ENCODE measurements at regions not wholly inside any gene's neighbourhood (a gene's known extent, or its start where the extent isn't known, plus 50 kb on each side); places are given as distances from the start of the nearest gene placed in this dataset.

DNA sequence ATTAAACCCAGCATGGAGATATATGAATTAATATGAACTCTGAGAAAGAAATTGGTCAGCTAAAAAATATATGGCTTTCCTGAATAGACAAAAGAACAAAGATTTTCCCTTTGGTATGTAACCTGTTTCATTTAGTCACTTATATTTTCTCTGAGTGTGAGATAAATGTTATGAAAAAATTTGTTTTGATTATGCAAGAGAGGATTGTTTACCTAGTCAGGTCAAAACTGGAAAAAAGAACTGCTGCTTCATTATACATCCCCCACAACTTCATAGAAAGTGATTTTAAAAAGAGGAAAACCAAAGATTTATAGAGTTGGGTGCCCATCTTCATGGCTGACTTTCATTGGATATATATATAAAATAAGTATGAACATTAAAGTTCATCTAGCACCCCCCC lies 242.2 kb upstream of the FN1 start:
- Mint-ChIP-seq H3K4me1 (peaks cover 9% of the 10 kb centered on the region), H3K36me3 (ENCODE audit: low read depth) (no peaks in the 10 kb centered on the region), H3K4me3 (no peak overlapping the region), H3K27ac (no peak overlapping the region), H3K27me3 (no peaks in the 10 kb centered on the region)
- DNase-seq: no peak
- ATAC-seq: no peak
- H3K9me3 ChIP-seq (ENCODE audit: control insufficient read depth, low read length, poor library complexity, severe bottlenecking): no peaks in the 10 kb centered on the region

DNA sequence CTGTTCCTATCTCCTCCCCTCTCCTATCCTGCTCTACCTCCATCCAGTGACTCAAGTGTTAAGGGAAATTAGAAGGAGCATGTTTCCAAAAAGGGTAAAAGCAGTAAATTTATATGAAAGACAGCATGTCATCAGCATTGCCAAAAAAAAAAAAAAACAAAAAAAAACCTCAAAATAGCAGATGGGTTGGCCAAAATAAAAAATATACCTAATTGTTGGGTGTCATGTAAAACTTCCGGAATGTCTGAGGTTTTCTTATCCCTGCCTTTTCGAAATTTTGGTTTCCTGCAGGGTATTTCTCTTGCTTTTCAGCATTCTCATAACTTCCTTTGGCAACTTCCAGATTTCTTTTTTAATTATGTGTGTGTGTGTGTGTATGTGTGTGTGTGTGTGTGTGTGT lies 241.6 kb upstream of the FN1 start:
- DNase-seq: no peak
- no peaks in the 10 kb centered on the region for H3K36me3 Mint-ChIP-seq (ENCODE audit: low read depth)
- H3K4me1 Mint-ChIP-seq: peaks cover 9% of the 10 kb centered on the region
- H3K27me3 Mint-ChIP-seq: no peaks in the 10 kb centered on the region
- no peak for ATAC-seq
- H3K4me3 Mint-ChIP-seq: no peak overlapping the region
- H3K27ac Mint-ChIP-seq: no peak overlapping the region
- H3K9me3 ChIP-seq (ENCODE audit: control insufficient read depth, low read length, poor library complexity, severe bottlenecking): no peaks in the 10 kb centered on the region

DNA sequence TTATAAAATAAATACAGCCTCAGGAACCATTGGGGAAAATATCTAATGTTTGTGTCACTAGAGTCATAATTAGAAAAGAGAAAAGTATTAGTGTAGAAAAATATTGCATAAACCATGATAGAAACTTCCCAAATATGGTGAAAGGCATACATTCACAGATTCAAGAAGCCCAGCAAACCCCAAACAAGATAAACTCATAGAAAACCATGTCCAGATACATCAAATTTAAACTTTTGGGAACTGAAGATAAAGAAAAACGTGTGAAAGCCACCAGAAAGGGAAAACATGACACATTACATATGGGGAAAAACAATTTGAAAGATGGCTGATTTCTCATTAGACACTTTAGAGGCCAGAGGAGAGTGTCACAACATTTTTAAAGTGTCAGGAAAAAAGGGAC lies 236.5 kb upstream of the FN1 start:
- Mint-ChIP-seq H3K36me3 (ENCODE audit: low read depth) (no peaks in the 10 kb centered on the region), H3K4me3 (no peak overlapping the region), H3K4me1 (no peaks in the 10 kb centered on the region), H3K27ac (no peak overlapping the region), H3K27me3 (peaks cover 8% of the 10 kb centered on the region)
- H3K9me3 ChIP-seq (ENCODE audit: control insufficient read depth, low read length, poor library complexity, severe bottlenecking): no peaks in the 10 kb centered on the region
- ATAC-seq: no peak
- no peak for DNase-seq

- Mint-ChIP-seq H3K4me1 (no peaks in the 10 kb centered on the region), H3K36me3 (ENCODE audit: low read depth) (no peaks in the 10 kb centered on the region), H3K27ac (no peak overlapping the region), H3K27me3 (peaks cover 14% of the 10 kb centered on the region), H3K4me3 (no peak overlapping the region)
- ATAC-seq (no peak), DNase-seq (no peak)
- no peaks in the 10 kb centered on the region for H3K9me3 ChIP-seq (ENCODE audit: control insufficient read depth, low read length, poor library complexity, severe bottlenecking)
These were observed 235.8 kb upstream of the FN1 start for GRCh38 chr2:215671691-215672090.

GRCh38 chr2:215671244-215671643 lies 235.4 kb upstream of the FN1 start:
- no peaks in the 10 kb centered on the region for H3K9me3 ChIP-seq (ENCODE audit: control insufficient read depth, low read length, poor library complexity, severe bottlenecking)
- no peak overlapping the region for H3K27ac Mint-ChIP-seq
- ATAC-seq: no peak
- DNase-seq: no peak
- no peak overlapping the region for H3K4me3 Mint-ChIP-seq
- H3K36me3 Mint-ChIP-seq (ENCODE audit: low read depth): no peaks in the 10 kb centered on the region
- peaks cover 14% of the 10 kb centered on the region for H3K27me3 Mint-ChIP-seq
- H3K4me1 Mint-ChIP-seq: no peaks in the 10 kb centered on the region

GRCh38 chr2:215670396-215670795 lies 234.5 kb upstream of the FN1 start:
- H3K4me3 Mint-ChIP-seq: no peak overlapping the region
- H3K36me3 Mint-ChIP-seq (ENCODE audit: low read depth): no peaks in the 10 kb centered on the region
- no peaks in the 10 kb centered on the region for H3K9me3 ChIP-seq (ENCODE audit: control insufficient read depth, low read length, poor library complexity, severe bottlenecking)
- ATAC-seq (no peak), DNase-seq (no peak)
- no peak overlapping the region for H3K27ac Mint-ChIP-seq
- no peaks in the 10 kb centered on the region for H3K4me1 Mint-ChIP-seq
- peaks cover 14% of the 10 kb centered on the region for H3K27me3 Mint-ChIP-seq

DNA sequence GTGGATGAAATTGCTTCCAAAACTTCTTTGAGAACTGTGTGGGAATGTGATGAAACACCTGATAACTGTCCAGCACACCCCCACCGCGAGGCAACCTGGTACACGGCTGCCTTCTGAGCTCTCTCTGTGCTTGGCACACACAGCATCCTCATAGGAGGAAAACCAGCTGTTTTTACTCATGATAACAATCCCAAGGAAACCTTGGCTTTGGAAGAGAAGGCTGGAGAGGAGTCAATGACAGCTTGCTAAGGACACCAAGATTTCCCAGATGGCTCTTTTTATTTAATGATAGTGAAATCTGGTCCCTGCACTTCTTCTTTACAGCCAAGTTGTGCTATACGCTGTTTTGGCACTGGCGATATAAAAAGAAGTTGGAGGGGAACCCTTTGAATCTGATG lies 232.5 kb upstream of the FN1 start:
- H3K4me3 Mint-ChIP-seq: no peak overlapping the region
- ATAC-seq (no peak), DNase-seq (no peak)
- H3K36me3 Mint-ChIP-seq (ENCODE audit: low read depth): no peaks in the 10 kb centered on the region
- no peak overlapping the region for H3K27ac Mint-ChIP-seq
- no peaks in the 10 kb centered on the region for H3K9me3 ChIP-seq (ENCODE audit: control insufficient read depth, low read length, poor library complexity, severe bottlenecking)
- peaks cover 14% of the 10 kb centered on the region for H3K27me3 Mint-ChIP-seq
- no peaks in the 10 kb centered on the region for H3K4me1 Mint-ChIP-seq

GRCh38 chr2:215667585-215668377 lies 231.9 kb upstream of the FN1 start:
- peaks cover 17% of the 10 kb centered on the region for H3K27me3 Mint-ChIP-seq
- DNase-seq: no peak
- ATAC-seq: no peak
- H3K4me1 Mint-ChIP-seq: no peaks in the 10 kb centered on the region
- H3K9me3 ChIP-seq (ENCODE audit: control insufficient read depth, low read length, poor library complexity, severe bottlenecking): no peaks in the 10 kb centered on the region
- no peak overlapping the region for H3K27ac Mint-ChIP-seq
- H3K4me3 Mint-ChIP-seq: no peak overlapping the region
- no peaks in the 10 kb centered on the region for H3K36me3 Mint-ChIP-seq (ENCODE audit: low read depth)

DNA sequence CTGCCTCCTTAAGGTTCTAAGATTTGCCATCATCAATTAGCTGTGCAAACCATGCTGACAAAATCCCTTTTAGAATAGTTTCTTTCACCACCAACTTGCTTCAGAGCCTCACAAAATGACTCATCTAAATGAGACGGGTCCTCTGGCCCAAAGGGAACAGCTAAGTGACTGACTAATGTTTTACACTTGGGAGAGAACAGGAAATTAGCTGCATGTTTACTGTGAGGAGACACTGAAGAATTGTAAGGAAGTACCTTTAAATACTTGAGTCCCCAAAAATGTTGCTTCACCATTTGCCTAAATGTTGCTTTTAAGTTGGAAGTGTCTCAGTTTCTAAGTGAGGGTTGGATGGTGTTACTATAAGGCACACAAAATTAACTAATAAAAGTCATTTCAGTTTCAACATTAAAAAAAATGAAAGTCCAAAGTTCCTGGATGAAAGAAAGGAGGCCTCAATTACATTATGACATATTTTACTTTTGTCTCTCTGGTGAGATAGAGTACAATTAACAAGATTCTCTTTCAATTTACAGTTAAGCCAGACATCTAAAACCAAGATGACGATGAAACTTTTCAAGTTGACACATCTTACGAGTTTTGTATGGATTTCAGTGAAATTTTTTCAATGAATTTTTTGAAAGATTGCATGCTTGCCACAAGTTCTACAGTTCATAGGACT lies 229.1 kb upstream of the FN1 start:
- no peaks in the 10 kb centered on the region for H3K9me3 ChIP-seq (ENCODE audit: control insufficient read depth, low read length, poor library complexity, severe bottlenecking)
- Mint-ChIP-seq H3K4me3 (no peak overlapping the region), H3K27me3 (peaks cover 25% of the 10 kb centered on the region), H3K4me1 (no peaks in the 10 kb centered on the region), H3K27ac (no peak overlapping the region), H3K36me3 (ENCODE audit: low read depth) (peaks cover 4% of the 10 kb centered on the region)
- DNase-seq (no peak), ATAC-seq (no peak)

DNA sequence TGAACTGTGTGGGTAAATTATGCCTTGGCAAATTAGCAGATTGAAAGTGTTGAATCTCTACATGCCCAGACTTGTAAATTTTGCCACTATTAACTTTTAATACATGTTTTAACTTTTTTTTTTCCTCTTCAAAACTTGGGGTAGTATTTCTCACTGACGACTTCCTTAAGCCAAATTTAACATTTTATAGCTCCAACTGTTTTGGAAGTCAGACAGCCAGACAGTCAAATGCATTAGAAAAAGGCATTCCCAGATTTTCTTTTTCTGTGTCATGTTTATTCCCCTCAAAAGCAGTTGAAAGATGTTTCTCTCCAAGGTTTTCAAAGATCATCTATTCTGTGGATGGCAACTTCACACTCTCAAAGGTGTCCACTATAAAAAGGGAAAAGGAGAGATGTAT lies 226.8 kb upstream of the FN1 start:
- no peaks in the 10 kb centered on the region for H3K4me1 Mint-ChIP-seq
- no peak overlapping the region for H3K27ac Mint-ChIP-seq
- no peak overlapping the region for H3K4me3 Mint-ChIP-seq
- DNase-seq (no peak), ATAC-seq (no peak)
- peaks cover 4% of the 10 kb centered on the region for H3K36me3 Mint-ChIP-seq (ENCODE audit: low read depth)
- no peaks in the 10 kb centered on the region for H3K9me3 ChIP-seq (ENCODE audit: control insufficient read depth, low read length, poor library complexity, severe bottlenecking)
- H3K27me3 Mint-ChIP-seq: peaks cover 19% of the 10 kb centered on the region

DNA sequence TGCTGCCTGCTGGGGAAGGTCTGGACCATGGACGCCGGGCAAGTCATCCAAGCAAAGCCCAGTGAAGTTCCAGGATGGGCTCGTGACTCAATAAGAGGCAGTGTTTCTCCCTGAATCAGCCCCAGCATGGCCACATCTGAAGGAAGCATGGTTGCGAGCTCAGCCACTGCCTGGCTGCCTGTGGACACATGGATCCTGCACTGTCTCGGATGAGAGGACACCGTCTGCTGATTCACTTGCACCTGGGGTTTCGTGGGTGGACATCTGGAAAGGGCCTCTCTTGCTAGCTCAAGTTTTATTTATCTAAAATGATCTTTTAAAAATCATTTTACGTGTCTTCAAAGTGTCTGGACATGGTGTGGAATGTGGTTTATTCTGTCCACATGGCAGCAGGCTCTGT lies 224.8 kb upstream of the FN1 start:
- Mint-ChIP-seq H3K27ac (no peak overlapping the region), H3K36me3 (ENCODE audit: low read depth) (peaks cover 4% of the 10 kb centered on the region), H3K4me3 (no peak overlapping the region), H3K27me3 (peaks cover 11% of the 10 kb centered on the region), H3K4me1 (no peaks in the 10 kb centered on the region)
- no peak for DNase-seq
- no peaks in the 10 kb centered on the region for H3K9me3 ChIP-seq (ENCODE audit: control insufficient read depth, low read length, poor library complexity, severe bottlenecking)
- ATAC-seq: no peak

DNA sequence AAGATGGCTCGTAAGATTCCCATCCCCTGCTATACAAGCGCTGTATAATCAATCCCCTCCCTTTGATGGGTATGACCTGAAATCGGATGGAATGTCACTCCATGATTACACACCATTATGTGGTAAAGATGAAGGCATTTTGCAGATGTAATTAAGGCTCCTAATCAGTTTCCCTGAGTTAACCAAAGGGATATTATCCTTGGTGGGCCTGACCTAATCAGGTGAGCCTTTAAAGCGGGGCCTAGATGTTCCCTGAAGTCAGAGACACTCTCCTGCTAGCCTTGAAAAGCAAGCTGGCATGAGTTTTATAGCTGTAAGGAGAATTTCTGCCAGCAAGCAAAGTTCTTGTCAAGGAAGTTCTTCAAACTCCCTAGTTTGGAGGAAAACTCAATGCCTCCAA lies 223.8 kb upstream of the FN1 start:
- Mint-ChIP-seq H3K4me3 (no peak overlapping the region), H3K4me1 (no peaks in the 10 kb centered on the region), H3K27ac (no peak overlapping the region), H3K36me3 (ENCODE audit: low read depth) (peaks cover 4% of the 10 kb centered on the region), H3K27me3 (peaks cover 11% of the 10 kb centered on the region)
- ATAC-seq: no peak
- DNase-seq: no peak
- no peaks in the 10 kb centered on the region for H3K9me3 ChIP-seq (ENCODE audit: control insufficient read depth, low read length, poor library complexity, severe bottlenecking)

DNA sequence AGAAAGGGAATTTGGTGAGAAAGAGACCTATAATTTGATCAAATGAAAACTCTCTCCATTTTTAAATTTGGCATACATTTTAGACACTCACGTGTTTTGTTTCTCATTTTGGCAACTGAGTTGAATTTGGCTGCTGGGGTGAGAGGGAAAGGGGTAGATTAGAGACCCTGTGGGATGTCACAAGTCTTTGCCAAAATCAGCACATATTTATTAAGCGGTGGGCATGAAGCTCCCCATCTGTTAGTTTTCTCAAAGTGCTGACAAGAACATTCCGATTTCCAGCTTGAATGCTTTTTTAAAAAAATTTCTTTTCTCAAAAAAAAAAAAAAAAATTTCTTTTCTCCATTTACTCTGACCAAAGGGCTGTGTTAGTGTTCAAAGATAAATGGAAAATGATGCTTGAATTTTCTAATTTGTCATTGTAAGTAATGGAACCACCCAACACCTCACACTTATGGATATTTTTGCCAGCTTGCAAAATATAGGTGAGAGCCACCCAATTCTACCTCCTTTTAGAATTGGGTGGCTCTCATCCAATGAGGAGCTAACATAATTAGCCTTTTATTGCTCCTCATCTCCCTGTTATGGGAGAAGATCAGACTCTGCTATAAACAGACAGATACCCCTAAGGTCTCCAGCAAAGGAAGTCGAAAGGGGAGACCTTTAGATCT lies 222.9 kb upstream of the FN1 start:
- Mint-ChIP-seq H3K27ac (no peak overlapping the region), H3K4me3 (no peak overlapping the region), H3K27me3 (peaks cover 11% of the 10 kb centered on the region), H3K36me3 (ENCODE audit: low read depth) (peaks cover 4% of the 10 kb centered on the region), H3K4me1 (no peaks in the 10 kb centered on the region)
- DNase-seq: no peak
- ATAC-seq: no peak
- no peaks in the 10 kb centered on the region for H3K9me3 ChIP-seq (ENCODE audit: control insufficient read depth, low read length, poor library complexity, severe bottlenecking)

Measured in T-helper 17 cell (primary cell).